BE2C (cell line): ENCODE measurements at regions not wholly inside any gene's neighbourhood (a gene's known extent, or its start where the extent isn't known, plus 50 kb on each side); places are given as distances from the start of the nearest gene placed in this dataset.
A peak's percentile ranks its signal among the peaks of the same experiment; 100 is the strongest.

ENCODE experiments used
- DNase-seq: peaks from one replicate; pipeline ENCODE4 v3.0.0-alpha.2; 2020
- H3K27me3 ChIP-seq: fragments of 250-450 bp; sonication (Bioruptor Pico); 2 replicates; pipeline ENCODE4 v1.5.1; 2020; ENCODE audit warnings: mild to moderate bottlenecking
- H3K36me3 ChIP-seq: fragments of 250-450 bp; sonication (Bioruptor Pico); 2 replicates; pipeline ENCODE4 v1.5.1; 2020; ENCODE audit warnings: mild to moderate bottlenecking
- H3K4me1 ChIP-seq: fragments of 250-450 bp; sonication (Bioruptor Pico); 2 replicates; pipeline ENCODE4 v1.5.1; 2020
- H3K4me3 ChIP-seq: 2 replicates; pipeline ENCODE4 v1.5.1; 2011; ENCODE audit warnings: low read depth, low read length
- H3K9me3 ChIP-seq: fragments of 250-450 bp; sonication (Bioruptor Pico); 2 replicates; pipeline ENCODE4 v1.5.1; 2020
- CTCF ChIP-seq: IDR thresholded peaks from 2 replicates; pipeline ENCODE4 v1.5.1; 2012; ENCODE audit warnings: mild to moderate bottlenecking, low read depth, low read length

- no peaks in the 10 kb centered on the region for H3K4me1 ChIP-seq
- H3K27me3 ChIP-seq = no peaks in the 10 kb centered on the region
- no peak overlapping the region for H3K4me3 ChIP-seq
- H3K9me3 ChIP-seq = no peaks in the 10 kb centered on the region
- TF ChIP-seq CTCF = no peak
- H3K36me3 ChIP-seq = no peaks in the 10 kb centered on the region
- no peak for DNase-seq
Observed at GRCh38 chr22:27545085-27545484, 256.5 kb downstream of the MN1 start.

GRCh38 chr22:27546157-27546935 is 255.2 kb downstream of the MN1 start:
- DNase-seq = peak; percentile 35
- H3K27me3 ChIP-seq = no peaks in the 10 kb centered on the region
- no peaks in the 10 kb centered on the region for H3K36me3 ChIP-seq
- H3K9me3 ChIP-seq = no peaks in the 10 kb centered on the region
- no peaks in the 10 kb centered on the region for H3K4me1 ChIP-seq
- no peak for TF ChIP-seq CTCF
- no peak overlapping the region for H3K4me3 ChIP-seq

GRCh38 chr22:27551402-27551801 is 250.2 kb downstream of the MN1 start:
- no peaks in the 10 kb centered on the region for H3K9me3 ChIP-seq
- no peak for TF ChIP-seq CTCF
- H3K27me3 ChIP-seq = no peaks in the 10 kb centered on the region
- DNase-seq = no peak
- H3K36me3 ChIP-seq = no peaks in the 10 kb centered on the region
- H3K4me3 ChIP-seq = no peak overlapping the region
- no peaks in the 10 kb centered on the region for H3K4me1 ChIP-seq

- no peak for DNase-seq
- TF ChIP-seq CTCF = no peak
- Histone ChIP-seq H3K4me3 (no peak overlapping the region), H3K9me3 (no peaks in the 10 kb centered on the region), H3K36me3 (no peaks in the 10 kb centered on the region), H3K4me1 (no peaks in the 10 kb centered on the region), H3K27me3 (no peaks in the 10 kb centered on the region)
Observed at GRCh38 chr22:27552176-27552575, 249.4 kb downstream of the MN1 start.

GRCh38 chr22:27552863-27553262 is 248.7 kb downstream of the MN1 start:
- Histone ChIP-seq H3K27me3 (no peaks in the 10 kb centered on the region), H3K9me3 (no peaks in the 10 kb centered on the region), H3K4me3 (no peak overlapping the region), H3K4me1 (no peaks in the 10 kb centered on the region), H3K36me3 (no peaks in the 10 kb centered on the region)
- no peak for DNase-seq
- TF ChIP-seq CTCF = no peak

GRCh38 chr22:27554106-27554811 is 247.3 kb downstream of the MN1 start:
- DNase-seq = no peak
- Histone ChIP-seq H3K4me1 (no peaks in the 10 kb centered on the region), H3K36me3 (no peaks in the 10 kb centered on the region), H3K9me3 (no peaks in the 10 kb centered on the region), H3K27me3 (no peaks in the 10 kb centered on the region; the same call in 1 of the 2 replicates), H3K4me3 (no peak overlapping the region)
- TF ChIP-seq CTCF = no peak
